HG03432 (cell line): ENCODE measurements at regions not wholly inside any gene's neighbourhood (a gene's known extent, or its start where the extent isn't known, plus 50 kb on each side); places are given as distances from the start of the nearest gene placed in this dataset.

Source experiments
- ATAC-seq: cut with Tn5 transposase; IDR thresholded peaks from one replicate; pipeline ENCODE4 v1.9.1; 2021; ENCODE audit warnings: mild to moderate bottlenecking, moderate library complexity; ENCODE audit not compliant: unreplicated experiment

DNA sequence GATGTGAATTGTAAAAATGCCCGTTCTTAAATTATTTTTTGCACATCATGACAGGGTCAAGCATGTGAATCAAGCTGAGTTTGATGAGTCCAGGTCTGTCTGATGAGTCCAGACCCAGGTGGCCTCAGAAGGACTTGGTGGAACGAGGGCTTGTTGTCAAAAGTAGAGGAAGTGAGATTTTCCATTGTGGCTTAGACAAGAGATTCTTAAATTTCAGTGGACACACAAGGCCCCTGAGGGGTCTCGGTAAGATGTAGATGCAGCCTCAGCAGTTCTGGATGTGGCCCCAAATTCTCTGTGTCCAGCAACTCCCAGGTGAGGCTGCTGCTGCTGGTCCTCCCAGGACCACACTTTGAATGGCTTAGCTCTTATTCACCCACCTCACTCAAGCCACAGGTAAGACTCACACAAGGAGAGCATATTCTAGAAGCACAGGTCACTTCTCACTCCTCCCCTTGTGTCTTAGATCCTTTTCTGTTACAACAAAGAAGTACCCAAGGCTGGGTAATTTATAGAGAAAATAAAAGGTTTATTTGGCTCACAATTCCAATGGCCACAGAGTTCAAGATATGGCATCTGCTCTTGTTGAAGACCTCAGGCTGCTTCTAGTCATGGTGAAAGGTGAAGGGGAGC, 98.8 kb downstream of the GGTLC2 start:
- no peak for ATAC-seq

DNA sequence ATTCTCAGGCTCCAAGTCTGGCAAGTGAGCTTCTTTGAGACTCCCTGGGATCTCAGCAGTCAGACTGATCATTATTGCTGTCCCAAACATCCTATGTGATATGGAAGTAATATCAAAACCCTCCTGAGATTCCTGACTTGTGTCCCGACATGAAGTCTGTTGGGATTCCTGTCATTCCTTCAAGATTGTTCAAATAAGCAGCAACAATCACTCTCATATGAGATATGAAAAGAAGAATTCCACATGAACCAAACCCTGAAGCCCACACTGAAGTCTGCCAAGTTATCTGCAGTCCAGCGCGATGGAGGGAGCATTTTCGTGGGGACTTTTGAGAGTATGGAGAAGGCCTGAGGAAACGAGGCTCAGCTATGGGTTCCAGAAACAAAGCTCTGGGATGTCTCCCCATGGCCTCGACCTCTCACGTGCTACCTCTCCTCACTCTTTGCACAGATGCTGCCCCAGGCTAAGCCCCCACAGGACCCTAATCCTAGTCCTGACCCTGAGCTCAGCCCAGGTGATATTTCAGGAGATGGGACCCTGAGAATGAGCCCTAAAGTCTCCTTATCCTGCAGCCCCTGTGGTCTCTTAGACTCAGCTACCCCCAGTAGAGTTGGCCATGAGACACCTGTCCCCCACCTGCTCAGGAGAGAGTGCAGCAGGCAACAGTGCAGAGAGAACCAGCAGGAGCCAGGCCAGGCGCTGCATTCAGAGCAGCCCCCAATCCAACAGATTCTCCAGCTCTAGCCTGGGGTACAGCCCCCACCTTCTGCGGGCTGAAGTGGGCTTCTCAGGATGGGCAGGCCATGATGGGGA, 100.2 kb downstream of the GGTLC2 start:
- no peak for ATAC-seq

GRCh38 chr22:22745225-22746060, 101.0 kb downstream of the GGTLC2 start:
- no peak for ATAC-seq

DNA sequence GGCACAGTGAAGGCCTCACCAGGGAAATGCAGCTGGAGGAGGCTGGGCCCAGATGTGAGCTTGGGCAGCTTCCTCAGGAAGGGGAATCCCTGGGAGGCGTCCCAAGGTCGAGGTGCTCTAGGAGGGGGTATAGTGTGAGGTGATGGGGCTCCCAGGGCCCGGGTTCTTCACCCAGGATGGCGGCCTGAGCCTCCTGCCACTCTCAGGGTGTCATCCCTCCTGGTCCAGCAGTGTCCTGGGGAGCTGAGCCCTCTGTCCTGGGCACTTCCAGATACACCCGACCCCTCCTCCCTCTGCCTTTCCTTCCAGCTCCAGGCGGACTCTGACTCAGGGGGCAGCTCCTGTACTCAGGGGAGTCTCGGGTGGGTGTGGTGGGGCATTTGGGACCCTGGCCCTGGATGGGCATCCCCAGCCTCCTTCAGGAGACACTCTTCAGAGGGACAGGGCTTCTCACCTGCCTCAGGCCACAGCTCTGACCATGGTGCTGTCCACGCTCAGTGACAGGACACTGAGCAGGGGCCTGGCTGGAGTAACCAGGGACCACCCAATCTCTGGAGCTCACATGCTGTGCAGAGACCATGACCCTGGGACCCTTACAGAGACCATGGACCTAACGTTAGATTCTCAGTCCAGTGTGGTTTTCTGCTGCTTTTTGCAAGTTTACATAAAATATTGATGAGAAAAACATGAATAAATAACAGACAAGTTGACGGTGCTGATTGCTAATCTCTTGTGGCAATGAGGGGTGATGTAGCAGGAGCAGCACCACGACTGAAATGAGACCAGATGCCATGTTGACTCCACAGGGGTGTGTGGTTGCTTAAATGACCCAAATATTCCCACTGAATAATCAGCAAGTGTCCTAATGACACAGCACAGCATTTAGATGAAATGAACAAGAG, 101.9 kb downstream of the GGTLC2 start:
- ATAC-seq: no peak

- peak; percentile 67 for ATAC-seq
These were observed 102.8 kb downstream of the GGTLC2 start for GRCh38 chr22:22746963-22747933.

DNA sequence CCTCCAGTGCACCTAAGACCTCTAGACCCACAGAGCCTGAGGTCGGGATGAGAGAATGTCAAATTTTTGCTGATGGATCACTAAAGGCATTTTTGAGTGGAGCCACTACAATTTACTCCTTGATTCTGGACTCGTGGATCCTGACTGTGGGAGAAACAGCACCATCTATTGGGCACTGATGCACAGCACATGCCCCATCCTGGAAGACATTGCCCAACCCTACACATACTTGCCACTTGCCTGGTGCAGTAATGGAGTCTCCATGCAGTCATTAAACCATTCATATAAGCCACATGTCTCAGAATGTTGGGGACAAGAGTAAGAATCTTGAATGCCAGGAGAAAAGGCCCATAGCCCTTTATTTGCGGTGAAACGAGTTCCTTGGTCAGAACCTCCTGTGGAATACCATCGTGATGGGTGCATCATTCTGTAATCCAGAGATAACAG, 103.9 kb downstream of the GGTLC2 start:
- ATAC-seq: no peak

DNA sequence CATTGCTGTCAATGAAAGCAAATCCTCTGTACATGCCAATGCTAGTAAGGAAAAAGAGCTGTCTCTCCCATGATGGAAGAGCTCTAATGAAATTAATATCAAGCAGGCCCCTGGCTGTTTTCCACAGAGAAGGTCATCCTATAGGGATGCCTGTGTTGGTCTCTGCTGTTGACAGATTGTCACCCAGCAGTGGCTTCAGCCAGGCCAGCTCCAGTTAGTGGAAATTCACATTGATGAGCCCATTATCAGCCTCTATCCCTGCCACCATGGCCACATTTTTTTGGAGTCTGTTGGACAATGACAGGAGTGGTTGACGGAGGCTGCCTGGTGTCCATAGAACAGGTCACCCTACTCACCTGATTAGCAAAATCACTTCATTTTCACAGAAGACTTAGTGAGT, 104.3 kb downstream of the GGTLC2 start:
- ATAC-seq: no peak

DNA sequence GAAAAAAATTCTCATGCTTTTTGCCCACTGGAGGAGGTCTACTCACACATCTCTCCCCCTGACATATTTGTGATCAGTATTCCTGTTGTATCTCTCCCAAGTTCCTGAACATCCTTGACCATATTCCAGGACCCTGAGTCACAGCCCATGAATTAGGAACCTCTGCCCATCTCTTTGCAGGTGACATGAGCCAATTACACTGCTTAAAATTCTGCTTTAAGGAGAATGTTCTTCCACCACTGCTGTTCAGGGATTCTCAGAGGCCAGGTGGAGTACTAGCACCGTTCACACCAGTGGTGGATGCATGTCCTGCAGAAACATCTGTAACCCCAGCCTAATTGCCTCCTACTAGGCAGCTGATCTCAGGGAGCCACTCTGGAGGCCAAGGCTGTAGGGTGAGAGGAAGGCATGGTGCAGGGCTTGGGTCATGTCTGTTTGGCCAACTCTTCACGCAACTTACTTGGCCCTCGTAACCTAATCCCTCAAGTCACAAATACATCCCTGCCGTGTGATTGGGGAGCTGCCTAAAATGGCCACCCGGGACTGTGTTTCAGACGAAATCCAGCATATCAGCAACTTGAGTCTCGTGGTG, 104.8 kb downstream of the GGTLC2 start:
- no peak for ATAC-seq

- no peak for ATAC-seq
These were observed 106.1 kb downstream of the GGTLC2 start for GRCh38 chr22:22750335-22751042.

DNA sequence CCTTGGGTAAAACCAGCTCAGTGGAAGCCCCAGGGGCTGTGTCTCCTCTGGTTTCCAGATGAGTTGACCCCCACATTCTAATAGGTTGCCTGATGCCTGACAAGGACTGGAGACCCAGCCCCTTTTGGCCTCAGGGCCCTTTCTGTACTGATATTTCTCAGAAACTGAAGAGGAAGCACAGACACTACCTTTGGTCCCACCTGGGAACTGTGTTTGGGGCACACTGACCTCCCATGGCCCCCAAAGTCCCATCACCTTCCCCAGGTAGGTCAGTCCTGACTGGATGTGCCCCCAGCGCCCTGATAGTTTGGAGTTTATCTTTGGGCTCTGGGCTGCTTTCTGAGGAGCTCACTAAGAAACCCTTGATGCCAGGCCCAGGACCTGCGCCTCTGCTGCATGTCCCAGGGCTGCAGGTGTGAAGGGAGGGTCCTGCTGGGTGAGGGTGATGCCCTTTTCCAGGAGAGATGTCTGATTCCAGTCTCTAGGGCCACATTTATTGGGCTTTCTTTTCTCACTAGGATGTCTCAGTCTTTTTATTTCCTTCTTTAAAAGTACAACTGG, 106.7 kb downstream of the GGTLC2 start:
- no peak for ATAC-seq

GRCh38 chr22:22752199-22752555, 107.8 kb downstream of the GGTLC2 start:
- ATAC-seq: no peak

DNA sequence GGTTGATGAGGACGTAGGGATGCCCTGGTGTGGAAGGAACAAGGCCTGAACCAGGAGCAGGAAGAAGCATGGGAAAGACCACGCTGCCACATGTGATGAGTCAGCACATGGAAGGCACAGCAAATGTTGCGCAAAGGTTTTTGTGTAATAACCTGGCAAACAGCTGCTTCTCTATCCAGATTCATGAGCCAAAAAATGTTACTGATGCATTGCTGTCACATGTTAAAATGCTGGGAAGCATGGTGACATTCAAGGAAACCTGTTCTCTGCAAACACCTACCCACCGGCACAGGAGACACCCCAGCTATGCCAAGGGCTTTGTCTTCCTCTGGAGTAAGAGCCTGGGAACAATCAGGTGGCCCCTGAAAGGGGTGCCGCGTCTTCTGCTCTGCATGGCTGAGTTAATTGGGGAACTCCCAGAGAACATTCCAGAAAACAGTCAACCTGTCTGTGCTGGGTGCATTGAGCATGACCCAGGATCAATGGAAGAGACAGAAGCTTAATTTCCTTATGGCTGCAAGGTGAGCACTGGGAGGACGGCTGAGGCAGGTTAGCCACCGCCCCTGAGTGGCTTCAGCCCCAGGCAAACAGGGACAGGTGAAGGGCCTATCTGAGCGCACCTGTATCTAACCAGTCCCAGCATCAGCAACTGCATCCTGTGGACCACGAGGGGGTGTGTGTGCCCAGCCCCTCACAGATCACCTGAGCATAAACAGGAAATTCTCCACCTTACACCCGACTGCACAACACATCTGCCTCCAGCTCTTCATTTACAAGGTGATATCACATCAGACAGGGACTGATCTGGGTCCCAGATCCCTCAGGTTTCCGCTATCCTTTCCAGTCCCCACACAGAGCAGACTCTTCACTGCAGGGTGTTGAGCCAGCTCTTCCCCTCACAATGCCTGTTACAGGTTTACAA, 108.4 kb downstream of the GGTLC2 start:
- no peak for ATAC-seq

- no peak for ATAC-seq
These were observed 109.3 kb downstream of the GGTLC2 start for GRCh38 chr22:22753526-22754267.

- ATAC-seq: no peak
These were observed 109.8 kb downstream of the GGTLC2 start for GRCh38 chr22:22754268-22754657.

DNA sequence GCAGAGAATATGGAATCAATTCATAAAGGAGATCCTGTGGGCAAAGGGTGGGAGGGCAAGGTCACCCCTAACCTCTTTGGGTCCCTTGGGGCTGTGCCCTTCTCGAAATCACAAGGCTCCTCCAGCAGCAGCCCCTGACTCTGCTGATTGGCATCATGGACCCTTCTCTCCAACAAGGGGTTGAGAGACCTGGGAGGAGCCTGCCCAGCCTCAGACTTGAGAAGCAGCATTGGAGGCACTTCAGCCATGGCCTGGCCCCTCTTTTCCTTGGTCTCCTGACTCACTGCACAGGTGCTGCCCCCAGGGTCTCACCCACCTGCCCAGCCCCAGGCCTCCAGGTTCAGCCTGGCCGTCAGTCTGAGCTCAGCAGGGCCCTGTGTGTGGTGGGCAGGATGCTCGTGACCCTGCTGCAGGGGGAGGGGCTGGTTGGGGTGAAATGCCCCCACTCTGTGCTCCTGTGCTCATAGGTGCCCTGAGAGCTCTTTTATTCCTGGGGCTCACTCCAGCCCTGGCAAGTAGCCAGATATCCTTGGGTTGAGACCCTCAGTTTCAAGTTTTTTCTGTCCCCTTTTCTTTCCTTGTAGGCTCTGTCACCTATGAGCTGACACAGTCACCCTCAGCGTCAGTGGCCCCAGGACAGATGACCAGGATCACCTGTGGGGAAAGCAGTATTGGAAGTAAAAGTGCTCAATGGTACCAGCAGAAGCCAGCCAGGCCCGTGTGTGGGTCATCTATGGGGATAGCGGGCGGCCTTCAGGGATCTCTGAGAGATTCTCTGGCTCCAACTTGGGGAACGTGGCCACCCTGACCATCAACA, 110.8 kb downstream of the GGTLC2 start:
- no peak for ATAC-seq

DNA sequence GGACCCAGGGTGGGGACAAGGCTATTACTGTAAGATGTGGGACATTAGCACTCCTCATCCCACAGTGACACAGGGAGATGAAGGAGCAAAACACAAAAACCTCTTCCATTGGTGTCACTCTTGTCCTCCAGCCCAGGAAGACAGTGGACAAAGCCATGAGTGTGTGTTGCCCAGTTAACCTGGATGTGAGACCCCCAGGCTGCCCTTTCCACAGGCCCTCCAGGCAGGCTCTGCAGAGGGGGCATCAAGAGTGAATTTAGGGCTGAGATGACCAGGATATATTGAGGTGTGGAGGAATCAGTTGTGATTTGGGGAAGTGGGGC, 111.3 kb downstream of the GGTLC2 start:
- ATAC-seq: no peak
